ENCODE measurements at regions not wholly inside any gene's neighbourhood (a gene's known extent, or its start where the extent isn't known, plus 50 kb on each side); places are given as distances from the start of the nearest gene placed in this dataset.

DNA sequence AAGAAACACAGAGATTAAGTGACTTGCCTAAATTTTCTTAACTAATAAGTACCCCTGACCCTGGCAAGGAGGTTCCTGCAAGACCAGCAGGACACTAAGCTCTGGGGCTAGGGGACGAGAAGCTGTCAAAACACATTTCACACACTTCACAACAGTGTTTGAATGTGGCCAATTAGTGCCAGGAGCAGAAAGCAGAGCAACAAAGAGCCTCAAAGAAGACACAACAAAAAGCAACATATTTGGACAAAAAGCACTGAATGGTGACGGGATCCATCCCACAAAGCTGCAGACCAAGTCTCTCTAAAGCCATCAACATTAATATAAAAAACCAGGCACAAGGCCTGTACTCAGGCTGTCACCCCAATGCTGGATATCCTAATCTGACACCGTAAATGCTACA lies 361.9 kb upstream of the RASGEF1B start:
- H3K27me3 ChIP-seq (replicated peaks in 1 of 4; ENCODE audit: control insufficient read depth in 3 of 4, extremely low read depth in 1 of 4, insufficient read depth in 3 of 4, low read length in 3 of 4): no peaks in the 10 kb centered on the region
- H2BK15ac ChIP-seq (ENCODE audit: low read length): no peak overlapping the region
- no peak overlapping the region for H2AK5ac ChIP-seq (ENCODE audit: low read depth, low read length)
- no peaks in the 10 kb centered on the region for H3K9me3 ChIP-seq (ENCODE audit: insufficient read depth in 2 of 2, low read depth in 1 of 2, low read length in 1 of 2)
- H3K27ac ChIP-seq (ENCODE audit: low read depth, low read length): no peak overlapping the region
- DNase-seq (ENCODE audit: low read depth in 1 of 2, low spot score in 2 of 2): no peak
- H3K4me3 ChIP-seq (ENCODE audit: extremely low read depth in 1 of 4, insufficient read depth in 2 of 4, low read depth in 3 of 4, low read length in 4 of 4): no peak overlapping the region
- H2BK20ac ChIP-seq (ENCODE audit: low read length): no peak overlapping the region
- H2BK5ac ChIP-seq (ENCODE audit: low read depth, low read length): no peak overlapping the region
- no peaks in the 10 kb centered on the region; the same call in 1 of the 2 replicates for H3K23me2 ChIP-seq (ENCODE audit: low read depth, low read length)
- no peak overlapping the region for H3K4me2 ChIP-seq (ENCODE audit: insufficient read depth in 1 of 2, low read depth in 2 of 2, low read length in 2 of 2)
- no peaks in the 10 kb centered on the region for H3K4me1 ChIP-seq (replicated peaks in 1 of 4; ENCODE audit: control insufficient read depth in 3 of 4, insufficient read depth in 4 of 4, low read length in 3 of 4)
- no peak overlapping the region for H4K91ac ChIP-seq (replicated peaks; ENCODE audit: insufficient read length, low read length)
- no peak overlapping the region for H2AFZ ChIP-seq (ENCODE audit: low read length)
- no peak for FAIRE-seq
- H2BK12ac ChIP-seq (ENCODE audit: low read depth, low read length): no peak overlapping the region
- no peak for TF ChIP-seq JUND (IDR thresholded peaks at IDR 0.05; ENCODE audit: low read length)
- TF ChIP-seq SP1 (IDR thresholded peaks at IDR 0.05; ENCODE audit: low read depth, low read length): no peak
- TF ChIP-seq TAF1 (IDR thresholded peaks at IDR 0.05; ENCODE audit: low read depth, low read length): no peak
- no peak for TF ChIP-seq KDM5A (IDR thresholded peaks at IDR 0.05; ENCODE audit: low read length)
- TF ChIP-seq POU5F1 (IDR thresholded peaks at IDR 0.05; ENCODE audit: low read depth, low read length): no peak
- TF ChIP-seq RFX5 (IDR thresholded peaks at IDR 0.05; ENCODE audit: borderline replicate concordance, low read depth, low read length): no peak
- no peak overlapping the region for H3K23ac ChIP-seq (ENCODE audit: insufficient read length)
- H3K79me2 ChIP-seq (ENCODE audit: control insufficient read depth in 1 of 2, insufficient read depth in 2 of 2, low read length in 2 of 2): no peaks in the 10 kb centered on the region
- H4K5ac ChIP-seq (ENCODE audit: insufficient read length, low read depth, low read length): no peak overlapping the region
- no peaks in the 10 kb centered on the region for H3K79me1 ChIP-seq (ENCODE audit: low read depth, low read length)
- CTCF ChIA-PET (ENCODE audit: partially characterized antibody): interaction anchor here (0.9 to 2.7 kb wide), 3 partner anchors 11 to 37 kb away, joined by 3 to 11 read pairs (median 3); no protein-coding TSS in a partner anchor
- no peaks in the 10 kb centered on the region for H3K36me3 ChIP-seq (ENCODE audit: control insufficient read depth in 2 of 4, insufficient read depth in 4 of 4, low read length in 3 of 4)
- no peak overlapping the region for H3K56ac ChIP-seq (replicated peaks; ENCODE audit: insufficient read length, low read depth, low read length)
- no peak overlapping the region for H4K8ac ChIP-seq (ENCODE audit: extremely low read depth, insufficient read depth, low read length)
- no peak overlapping the region for H3K14ac ChIP-seq (ENCODE audit: insufficient read length)
- no peaks in the 10 kb centered on the region for H4K20me1 ChIP-seq (replicated peaks in 1 of 2; ENCODE audit: control insufficient read depth in 1 of 2, insufficient read depth in 2 of 2, low read length in 2 of 2)
- no peak overlapping the region for H2BK120ac ChIP-seq (replicated peaks; ENCODE audit: low read depth, low read length)
- POLR2A ChIA-PET (ENCODE audit: partially characterized antibody): no interaction called here
- H3K4ac ChIP-seq (replicated peaks; ENCODE audit: insufficient read length, low read depth, low read length): no peak overlapping the region
- H3K9ac ChIP-seq (replicated peaks in 1 of 4; ENCODE audit: extremely low read depth in 1 of 4, low read depth in 3 of 4, low read length in 3 of 4): no peak overlapping the region
- no peak overlapping the region for H3K18ac ChIP-seq (ENCODE audit: extremely low read depth, low read length)
- WGBS, 2 experiments (ENCODE audit: extremely low coverage in 1 of 2, insufficient coverage in 1 of 2, insufficient read length in 1 of 2, insufficient replicate concordance in 2 of 2, low coverage in 1 of 2, low lambda C conversion rate in 2 of 2, missing lambda C conversion rate in 1 of 2): 95% methylated on average over 3 of the region's 3 CpGs; no CpG with 5 or more reads in 1 of the 2 experiments

Data from H1 (cell line).